GF-D8 (cell line): ENCODE measurements at regions not wholly inside any gene's neighbourhood (a gene's known extent, or its start where the extent isn't known, plus 50 kb on each side); places are given as distances from the start of the nearest gene placed in this dataset.

ENCODE experiments used
- DNase-seq: peaks from one replicate; lab custom pipeline; 2025; lab: John Stamatoyannopoulos, UW

DNA sequence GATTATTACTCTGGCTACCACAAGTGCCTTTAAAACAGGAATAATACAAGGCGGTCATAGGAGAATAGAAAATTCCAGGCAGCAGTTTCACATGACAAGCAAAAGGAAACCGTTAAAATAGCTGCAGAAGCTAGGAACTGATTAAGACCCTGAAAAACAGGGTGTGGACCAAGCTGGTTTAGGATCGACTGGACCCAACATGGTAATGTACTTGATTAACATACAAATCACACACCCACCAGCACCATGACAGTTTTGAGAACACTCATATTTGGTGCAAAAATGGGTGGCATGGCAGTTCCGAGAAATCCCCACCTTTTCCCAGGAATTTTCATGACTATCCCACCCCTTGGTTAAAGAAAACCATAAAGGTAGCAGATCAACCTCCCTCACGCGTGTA is 51.9 kb upstream of the TMEM163 start:
- DNase-seq = no peak

DNA sequence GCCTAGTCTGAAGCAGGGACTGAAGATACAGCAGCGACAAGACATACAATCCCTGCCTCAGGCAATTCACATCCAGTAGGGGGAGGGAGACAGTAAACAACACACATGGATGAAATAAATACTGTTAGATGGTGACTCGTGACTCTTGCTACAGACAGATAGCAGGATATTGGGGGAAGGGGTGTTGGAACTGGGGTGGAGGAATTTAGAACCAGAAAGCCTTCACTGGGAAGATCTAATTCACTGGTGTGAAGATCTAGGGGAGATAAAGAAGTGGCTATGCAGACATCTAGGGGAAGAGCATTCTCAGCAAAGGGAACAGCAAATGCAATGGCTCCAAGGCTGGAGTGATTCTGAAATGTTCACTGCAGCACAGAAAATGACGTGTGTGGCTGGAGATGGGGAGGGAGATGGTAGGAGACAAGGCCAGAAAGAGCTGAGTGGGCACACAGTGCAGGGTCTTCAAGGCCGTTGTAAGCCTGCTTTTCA is 52.6 kb upstream of the TMEM163 start:
- DNase-seq = no peak

DNA sequence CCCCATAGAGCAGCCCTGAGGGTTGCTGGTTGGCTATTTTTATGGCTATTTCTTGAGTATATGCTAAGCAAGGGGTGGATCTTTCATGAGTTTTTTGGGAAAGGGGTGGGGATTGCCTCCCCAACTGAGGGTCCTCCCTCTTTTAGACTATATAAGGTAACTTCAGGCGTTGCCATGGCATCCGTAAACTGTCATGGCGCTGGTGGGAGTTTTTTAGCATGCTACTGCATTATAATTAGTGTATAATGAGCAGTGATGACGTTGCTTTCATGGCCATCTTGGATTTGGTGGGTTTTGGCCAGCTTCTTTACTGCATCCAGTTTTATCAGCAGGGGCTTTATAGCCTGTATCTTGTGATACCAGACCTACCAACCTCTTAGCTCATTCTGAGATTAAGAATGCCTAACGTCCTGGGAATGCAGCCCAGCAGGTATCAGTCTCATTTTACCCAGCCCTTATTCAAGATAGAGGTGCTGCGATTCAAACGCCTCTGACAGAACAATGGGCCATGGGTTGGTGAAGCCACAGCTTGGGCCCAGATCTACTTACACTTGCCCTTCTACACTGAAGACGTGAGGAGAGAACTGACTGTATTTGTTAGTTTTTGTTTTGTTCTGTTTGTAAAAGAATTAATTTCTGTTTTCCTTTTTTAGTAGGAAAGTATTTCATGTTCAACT is 53.8 kb upstream of the TMEM163 start:
- DNase-seq = no peak

DNA sequence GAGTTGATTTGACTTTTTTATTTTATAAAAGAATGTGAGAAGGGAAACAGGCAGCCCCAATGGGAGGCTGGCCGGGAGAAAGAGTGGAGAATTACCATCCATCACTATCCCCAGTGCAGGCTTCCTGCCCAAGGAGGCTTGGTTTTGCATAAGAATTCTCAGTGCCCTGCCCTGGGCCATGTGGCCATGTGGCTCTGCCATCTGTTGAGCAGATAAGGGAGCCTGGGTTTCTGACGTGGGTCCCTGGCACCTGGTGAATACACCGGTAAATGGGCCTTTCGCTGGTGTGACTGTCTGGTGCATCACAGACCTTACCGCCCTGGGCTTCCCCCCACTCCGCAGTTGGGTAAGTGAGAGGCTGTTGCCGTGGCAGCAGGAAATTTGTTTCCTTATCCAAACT is 54.5 kb upstream of the TMEM163 start:
- DNase-seq = no peak

DNA sequence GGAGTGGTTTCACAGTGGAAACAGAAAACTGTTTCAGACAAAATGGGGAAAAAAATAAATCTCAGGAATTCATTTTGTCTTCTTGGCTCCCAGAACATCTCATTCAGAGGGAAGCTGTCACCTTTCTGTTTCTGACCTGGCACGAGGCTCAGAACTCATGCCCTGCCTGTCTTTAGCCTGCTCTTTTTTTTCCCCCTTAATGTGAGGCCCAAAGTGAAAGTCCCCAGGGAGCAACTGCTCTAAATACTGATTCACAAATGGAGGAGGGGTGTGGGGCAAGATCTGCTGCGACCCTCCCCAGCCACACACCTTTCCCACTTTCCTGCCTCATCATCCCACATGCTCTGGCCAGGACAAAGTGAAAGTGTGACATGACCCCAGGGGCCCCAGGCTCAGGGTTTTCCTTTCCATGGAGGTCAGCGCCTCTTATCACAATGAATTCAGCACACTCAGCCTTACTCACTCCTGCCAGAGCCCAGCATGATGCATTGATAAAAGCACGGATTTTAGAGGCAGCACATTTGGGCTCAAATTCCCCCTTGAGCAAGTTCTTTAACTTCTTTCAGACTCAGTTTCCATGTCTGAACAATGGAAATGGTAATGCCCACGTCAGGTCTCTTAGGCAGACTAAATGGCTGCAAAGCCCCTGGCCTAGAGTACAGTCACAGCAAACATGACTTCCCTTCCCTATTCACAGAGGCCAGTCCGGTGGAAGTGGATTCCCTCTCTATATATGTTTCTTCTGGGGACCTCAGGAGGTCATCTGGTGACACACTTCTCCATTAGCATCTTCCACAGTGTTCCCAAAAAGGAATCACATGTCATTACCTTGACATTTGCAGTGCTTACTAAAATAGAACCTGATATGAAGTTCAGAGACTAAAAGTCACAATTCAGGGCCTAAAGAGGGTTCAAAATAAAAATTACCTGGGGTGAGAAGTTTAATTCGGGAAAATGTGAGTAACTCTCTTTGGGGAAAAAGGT is 55.3 kb upstream of the TMEM163 start:
- no peak for DNase-seq

DNA sequence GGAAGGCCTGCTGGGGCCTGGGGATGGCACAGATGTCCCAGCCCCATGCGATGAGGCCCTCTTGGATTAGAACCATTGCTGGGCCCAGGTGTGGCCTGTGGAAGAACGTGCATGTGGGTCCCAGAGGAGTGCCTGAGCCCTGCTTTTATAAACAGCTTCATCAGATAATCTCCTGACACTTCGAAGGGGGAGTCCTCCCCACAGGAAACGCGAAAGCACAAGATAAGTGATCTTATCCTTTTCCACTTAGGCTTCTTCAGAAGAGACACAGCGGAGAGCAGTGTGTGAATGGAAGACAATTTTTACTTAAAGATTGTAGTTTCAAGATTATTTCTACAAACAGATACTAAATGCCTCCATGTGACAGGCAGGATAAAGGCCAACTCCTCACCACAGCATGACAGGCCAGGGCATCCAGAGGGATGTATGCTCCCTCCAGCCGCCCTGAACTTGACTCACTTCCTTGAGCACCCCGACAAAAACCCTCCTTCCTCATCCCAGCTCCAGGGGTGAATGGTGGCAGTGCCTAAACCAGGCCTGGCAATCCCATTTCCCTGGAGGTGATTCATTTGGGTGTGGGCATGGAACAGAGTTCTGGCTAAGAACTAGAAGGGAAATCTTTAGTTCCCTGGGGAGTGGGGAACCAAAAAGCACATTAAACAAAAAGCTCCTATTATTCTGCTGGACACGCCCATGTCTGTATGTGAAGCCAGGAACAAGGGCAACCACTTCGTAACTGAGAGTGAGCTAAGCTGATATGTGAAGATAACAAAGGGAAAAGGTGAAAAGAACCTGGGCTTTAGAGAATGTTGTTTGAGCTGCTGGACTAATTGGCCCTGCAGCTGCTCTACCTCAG is 56.2 kb upstream of the TMEM163 start:
- DNase-seq = no peak

DNA sequence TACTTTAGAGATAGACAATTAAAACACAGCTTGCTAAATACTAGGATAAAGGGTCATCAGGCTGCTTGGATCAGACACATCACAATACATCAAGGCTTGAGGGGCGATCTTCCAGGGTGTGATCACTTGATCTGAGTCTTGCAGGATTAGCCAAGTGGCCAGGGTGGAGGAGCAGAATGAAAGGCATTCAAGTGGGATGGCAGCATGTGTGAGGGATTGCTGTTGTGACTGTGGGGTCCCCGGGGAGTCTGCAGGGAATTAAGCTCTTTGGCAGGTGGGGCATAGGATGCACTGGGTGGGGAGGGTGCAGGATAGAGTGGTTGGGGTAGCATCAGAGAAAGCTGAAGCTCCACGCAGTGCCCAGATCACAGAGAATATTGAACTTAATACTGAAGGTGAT is 58.0 kb upstream of the TMEM163 start:
- no peak for DNase-seq

DNA sequence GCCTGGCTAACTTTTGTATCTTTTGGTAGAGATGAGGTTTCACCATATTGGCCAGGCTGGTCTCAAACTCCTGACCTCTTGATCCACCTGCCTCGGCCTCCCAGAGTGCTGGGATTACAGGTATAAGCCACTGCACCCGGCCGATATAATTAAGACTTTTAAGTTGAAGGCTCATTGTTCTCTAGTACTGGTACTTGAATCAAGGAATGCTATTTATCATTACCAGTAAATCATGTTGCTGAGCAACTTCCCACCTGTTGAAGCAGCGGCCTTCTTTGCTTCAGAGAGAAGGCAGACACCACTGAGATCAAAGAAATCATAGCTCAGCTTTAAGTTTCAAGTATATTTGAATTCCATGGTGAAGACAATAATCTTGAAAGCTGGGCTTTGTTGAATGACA is 58.8 kb upstream of the TMEM163 start:
- no peak for DNase-seq

DNA sequence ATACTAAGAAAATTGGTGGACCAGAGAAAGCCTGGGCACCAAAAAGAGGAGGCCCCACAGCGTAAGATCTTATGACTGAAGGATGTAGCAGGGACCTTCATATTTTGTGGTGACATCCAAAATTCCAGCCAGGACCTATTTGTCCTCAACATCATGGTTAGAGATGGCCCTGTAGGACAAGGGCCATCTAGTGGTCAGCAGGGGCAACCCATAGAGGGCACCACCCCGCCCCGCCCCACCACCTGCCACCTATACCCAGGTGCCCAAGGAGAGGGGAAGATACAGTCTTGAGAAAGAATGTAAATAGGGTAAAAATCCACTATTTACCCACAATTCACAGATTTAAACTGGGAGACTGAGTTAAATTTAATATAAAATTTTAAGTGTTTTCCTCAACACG is 59.6 kb upstream of the TMEM163 start:
- no peak for DNase-seq

DNA sequence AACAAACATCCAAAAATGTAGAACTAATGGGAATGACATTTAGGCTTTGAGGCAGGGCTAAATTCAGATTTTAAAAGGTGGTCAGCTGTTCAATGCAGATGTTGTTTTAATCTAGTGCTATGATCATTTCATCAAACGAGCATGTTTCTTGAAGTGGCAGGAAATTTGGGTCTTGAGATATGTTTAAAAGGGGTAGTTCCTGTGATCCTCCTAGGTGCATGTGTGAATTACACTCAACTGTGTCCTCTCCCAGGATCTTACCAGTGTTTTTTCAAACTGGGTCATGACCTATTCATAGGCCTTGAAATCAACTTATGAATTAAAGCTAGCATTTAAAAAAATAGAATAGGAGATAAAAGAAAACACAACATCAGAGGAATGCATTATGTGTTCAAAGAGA is 57.4 kb upstream of the ACMSD start:
- DNase-seq = no peak

DNA sequence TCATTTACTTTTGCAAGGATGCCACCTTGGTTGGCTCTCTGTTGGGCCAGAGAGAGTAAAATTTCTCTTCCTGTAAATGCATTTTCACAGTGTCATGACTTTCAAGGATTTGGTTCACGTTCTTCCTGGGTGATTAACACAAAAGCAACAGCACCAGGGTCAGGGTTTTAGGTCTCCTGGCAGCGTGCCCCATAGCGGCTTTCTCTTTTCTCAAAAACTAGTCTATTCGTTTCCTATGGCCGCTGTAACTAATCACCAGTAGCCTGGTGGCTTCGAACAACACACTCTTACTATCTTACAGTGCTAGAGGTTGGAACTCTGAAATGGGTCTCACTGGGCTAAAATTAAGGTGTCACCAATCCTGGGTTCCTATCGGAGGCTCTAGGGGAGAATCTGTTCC is 56.3 kb upstream of the ACMSD start:
- no peak for DNase-seq

DNA sequence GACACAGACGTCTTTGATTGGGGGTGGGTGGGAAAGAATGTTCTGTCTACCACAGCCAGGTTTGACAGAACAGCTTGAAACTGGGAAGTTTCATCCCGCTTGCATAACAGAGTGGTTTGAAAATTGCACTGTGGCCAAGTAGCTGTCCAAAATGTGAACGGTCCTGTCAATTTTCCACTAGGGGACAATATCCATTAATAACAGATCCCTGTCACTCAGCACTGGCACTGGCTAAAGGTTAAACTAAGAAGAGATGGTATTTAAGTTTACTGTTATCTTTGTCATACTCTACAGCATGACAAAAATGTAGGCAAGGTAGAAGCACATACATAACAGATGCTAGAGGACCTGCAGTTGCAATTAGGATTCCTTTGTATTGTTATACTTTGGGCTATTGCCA is 55.6 kb upstream of the ACMSD start:
- peak; percentile 43 for DNase-seq

DNA sequence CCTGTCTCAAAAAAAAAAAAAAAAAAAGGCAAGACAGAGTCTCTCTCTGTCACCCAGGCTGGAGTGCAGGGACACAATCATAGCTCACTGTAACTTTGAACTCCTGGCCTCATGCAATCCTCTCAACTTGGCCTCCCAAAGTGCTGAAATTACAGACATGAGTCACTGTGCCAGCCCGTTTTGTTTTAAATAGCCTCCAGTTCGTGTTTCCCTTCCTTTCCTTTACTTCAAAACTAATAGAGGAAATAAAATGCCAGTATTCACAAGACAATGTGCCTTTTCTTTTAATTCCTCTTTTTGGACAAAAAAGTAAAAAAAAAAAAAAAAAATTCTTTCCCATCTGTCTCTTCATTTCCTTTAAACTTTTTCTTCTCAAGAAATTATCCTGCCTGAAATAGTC is 54.5 kb upstream of the ACMSD start:
- DNase-seq = no peak

DNA sequence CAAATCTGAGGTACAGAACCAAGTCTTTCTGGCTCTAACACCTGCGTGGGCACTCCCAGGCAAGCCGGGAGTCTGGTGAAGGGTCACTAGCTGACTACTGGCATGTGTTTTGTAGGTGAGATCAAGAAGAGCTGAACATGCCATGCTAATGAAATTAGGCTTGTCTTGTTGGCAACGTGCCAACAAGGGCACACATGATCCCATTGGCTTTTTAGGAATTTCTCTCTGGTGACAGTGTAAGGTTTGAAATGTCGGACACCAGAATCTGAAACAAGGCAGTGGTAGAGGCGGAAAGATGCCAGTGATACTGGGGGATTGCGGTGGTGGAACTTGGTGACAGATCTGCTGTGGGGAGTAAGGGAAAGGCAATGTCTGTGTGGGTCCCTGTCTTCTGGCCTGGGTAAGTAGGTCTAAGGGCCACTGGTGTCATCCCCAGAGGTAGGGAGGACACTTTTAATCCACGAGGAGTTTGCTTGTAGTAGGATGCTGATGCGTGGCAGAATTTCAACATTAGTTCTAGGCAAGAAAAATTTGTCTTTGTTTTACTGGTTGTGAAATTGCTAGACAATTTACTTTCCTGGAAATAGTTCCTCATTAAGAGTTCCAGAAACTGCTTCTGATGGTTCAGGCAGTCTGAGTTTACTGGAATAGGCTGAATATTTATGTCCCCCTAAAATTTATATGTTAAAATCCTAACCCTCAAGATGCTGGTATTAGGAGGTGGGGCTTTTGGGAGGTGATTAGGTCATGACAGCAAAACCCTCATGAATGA is 52.6 kb upstream of the ACMSD start:
- no peak for DNase-seq

DNA sequence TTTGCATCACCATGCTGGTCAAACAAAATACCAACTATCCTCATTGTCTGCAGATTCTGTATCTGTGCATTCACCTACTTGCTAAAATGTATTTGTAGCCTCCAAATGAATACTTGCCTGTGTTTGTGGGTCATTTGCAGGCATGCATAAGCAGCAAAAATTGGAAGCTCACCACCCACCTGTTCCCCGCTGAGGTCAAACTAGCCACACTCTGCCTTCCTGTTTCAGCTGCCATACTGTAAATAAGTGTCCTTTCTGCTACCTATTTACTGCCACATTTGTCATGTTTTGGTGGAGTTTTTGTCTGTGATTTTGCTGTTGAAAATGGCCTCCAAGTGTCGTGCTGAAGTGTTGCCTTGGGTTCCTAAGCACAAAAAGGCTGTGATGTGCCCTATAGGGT is 50.0 kb upstream of the ACMSD start:
- DNase-seq = no peak
